Skin of body (tissue), 1 donor: ENCODE measurements at regions not wholly inside any gene's neighbourhood (a gene's known extent, or its start where the extent isn't known, plus 50 kb on each side); places are given as distances from the start of the nearest gene placed in this dataset.
A peak's percentile ranks its signal among the peaks of the same experiment; 100 is the strongest.

Experiments used
- DNase-seq: peaks from one replicate; lab custom pipeline; 2025; lab: John Stamatoyannopoulos, UW

GRCh38 chr3:107970993-107971580 is 119.7 kb downstream of the CD47 start:
- peak; percentile 12 for DNase-seq

DNA sequence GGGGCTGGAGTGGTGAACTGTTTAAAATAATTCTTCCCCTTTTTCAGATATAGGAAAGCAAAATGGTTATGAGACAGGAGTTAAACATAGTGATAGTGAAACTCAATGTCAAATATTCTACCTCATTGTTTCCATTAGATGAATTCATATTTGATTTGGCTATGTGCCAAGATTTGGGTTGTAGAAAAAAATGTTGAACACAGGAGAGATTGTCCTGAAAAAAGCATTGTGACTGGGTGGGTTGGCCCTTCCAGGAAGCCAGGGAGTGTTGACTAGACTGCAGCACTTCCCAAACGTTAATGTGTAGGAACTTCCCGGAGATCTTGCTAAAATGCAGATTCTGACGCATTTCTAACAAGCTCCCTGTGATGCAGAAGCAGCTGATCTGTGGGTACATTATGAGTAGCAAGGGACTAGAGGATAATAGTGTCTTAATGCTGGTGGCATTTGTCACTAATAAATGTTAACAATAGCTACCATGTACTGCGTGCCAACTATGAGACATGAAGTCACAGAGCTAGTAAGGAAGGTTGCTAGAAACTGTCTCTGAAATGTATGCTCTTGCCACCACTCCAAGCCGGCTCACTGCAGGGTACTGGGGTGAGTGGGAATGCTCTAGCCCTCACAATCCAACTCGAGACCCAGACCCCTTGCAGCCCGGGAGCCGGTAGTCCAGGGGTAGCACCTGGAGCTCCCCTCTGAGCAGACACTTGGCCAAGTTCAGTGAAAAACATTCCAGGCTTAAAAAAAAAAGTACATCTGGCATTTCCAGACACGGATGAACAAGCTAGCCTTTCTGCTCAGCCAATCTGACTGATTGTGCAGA is 120.6 kb downstream of the CD47 start:
- DNase-seq = peak; percentile 59

DNA sequence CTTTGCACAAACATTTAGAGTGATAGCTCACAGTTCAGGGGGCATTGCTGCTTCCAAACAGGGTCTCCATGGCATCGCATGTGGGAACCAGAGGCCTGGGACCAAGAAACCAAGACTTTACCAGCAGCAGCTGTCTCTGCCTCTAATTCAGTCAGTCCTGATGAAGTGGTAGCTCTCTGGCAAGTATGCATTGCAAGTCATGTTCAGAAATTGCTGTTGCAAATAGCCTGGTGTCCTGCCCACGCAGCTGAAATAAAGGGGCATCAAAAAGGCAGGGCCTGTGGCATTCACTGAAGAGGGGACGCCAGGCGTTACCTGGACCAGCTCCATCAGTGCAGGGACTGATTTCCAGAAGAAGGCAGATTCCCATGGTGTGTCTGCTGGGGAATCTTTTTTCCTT is 121.3 kb downstream of the CD47 start:
- DNase-seq = no peak

- DNase-seq = no peak
These were observed 124.6 kb downstream of the CD47 start for GRCh38 chr3:107966276-107966675.

GRCh38 chr3:107965136-107965655 is 125.6 kb downstream of the CD47 start:
- no peak for DNase-seq

DNA sequence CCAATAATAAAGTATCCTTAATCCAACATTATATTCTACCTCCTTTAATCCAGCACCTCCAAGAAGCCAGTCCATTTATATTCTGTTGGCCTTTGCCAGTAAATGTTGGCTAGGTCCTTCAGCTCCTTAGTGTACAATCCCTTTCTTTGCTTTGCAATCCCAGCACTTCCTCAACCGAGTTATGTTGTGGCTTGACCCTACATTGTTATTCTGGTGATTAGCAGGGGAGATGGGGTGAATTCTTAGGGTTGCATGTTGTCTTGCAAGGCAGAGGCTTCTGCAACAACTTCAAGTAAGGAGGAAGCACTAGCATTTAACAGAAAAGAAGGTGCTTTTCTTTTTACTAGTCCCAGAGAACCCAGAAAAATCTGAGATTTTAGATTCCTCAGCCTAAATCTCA is 127.2 kb downstream of the CD47 start:
- DNase-seq = no peak

DNA sequence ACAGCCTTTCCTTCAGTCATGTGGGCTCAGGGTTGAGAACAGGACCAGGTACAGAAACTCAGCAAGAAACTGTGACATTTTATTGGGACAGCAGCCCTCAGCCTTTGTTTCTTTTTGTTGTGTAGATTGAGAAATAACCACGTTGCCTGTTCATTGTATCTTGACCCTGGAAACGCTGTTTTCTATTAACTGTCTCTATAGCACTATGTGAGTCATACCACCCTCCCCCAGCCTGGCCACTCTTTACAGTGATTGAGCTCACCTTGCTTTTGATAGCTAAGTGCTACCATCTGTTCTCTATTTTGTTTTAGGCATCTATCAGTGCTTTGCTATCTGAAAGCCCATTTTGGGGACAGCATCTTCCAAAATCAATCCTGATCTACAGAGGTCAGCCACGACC is 127.9 kb downstream of the CD47 start:
- no peak for DNase-seq

DNA sequence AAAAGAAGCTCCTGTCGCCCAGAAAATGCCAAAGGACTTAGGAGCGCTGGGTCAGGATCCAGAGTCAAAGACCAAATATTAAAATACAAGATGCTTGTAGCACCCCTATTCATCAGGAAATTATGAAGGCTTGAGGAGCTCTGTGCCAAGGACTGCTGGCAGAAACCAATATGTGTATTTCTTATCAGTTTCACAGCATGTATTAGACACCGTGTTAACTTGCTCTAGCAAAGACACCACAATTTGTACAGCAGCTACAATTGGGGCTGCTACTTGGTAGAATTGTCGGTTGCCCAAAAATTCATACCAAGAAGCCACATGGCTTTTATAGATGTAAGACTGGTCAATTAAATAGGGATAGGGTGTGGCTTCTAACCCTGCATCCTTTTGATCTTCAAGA is 128.8 kb downstream of the CD47 start:
- no peak for DNase-seq

DNA sequence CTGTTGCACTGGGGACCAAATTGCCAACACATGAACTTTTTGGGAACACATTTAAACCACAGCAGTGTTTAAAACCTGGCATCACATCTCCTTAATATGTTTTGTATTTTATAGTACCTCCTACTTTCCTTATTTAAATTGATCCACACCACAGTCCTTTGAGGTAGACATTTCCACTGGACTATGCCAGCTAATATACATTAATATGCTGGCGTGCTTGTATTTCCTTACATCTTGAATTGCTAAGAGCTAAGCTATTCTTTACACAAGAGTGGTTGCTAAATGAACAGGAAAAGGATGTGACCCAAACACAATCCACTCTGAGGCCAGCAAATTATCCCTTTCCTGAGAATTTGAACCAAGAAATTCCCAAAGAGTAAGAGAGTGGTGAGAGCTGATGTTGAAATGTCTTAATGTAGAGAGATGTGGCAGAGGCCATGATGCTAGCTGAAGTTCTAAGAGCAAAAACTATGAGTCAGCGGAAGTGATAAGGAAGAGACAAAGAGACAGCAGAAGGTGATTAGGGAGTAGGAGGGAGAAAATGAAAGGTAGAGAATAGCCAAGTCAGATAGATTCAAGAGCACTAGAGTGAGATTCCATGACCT is 131.2 kb downstream of the CD47 start:
- DNase-seq = peak; percentile 41

DNA sequence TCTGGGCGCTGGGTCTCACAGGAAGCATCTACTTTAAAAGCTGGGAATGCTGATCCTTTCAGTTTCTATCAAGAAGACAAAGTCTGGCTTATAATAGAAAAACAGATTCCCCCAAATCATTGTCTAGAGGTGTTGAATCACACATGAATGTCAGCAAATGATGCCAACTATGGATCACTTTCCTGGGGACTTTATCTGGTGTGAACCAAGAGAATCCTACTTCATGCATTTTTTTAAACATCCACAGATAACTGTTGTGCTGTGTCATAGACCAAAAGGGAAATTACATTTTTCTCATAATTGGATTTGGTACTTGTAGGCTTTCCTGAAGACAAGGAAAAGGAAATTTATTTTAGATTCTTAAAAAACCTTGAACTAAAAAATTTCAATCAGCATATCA is 132.7 kb downstream of the CD47 start:
- DNase-seq = no peak

DNA sequence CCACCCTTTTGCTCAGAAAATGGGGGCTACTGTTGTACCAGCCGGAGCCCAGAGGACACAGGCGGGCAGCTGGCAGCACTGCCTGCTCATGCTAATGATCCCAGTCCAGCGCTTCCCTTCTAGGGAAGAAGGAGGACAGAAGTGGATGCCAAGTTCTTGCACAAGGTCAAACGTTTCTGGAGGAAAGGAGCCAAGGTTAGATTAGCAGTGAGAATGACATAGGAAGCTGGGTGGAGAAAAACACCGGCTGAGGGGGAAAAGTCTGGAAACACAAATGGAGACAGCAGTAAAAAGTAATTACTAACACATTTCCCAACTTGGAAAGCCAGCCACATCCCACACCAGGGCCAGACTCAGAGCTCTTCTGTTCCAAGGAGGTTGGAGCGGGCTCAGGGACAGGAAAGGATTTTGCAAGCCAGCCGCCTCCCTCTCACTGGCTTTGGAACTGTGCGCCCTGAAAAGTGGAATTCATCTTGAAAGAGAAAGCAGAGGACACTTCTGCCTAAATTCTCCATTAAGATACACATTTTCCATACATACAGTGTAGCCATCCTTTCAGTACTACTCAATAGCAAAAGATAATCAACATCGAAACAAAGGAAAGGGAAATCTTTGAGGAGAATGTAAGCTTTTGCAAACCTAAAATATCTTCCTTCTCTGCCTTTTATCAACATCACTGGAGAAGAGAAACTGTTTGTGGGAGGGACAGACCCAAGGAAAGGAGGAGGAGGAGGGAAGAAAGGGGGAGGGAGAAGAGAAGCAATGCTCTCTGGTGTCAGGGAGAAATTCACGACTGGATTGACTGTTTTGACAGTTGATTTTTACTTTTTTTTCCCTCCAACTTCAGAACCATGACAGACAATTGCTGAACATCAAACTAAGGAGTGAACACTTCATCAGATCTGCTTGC is 133.6 kb downstream of the CD47 start:
- DNase-seq = peak; percentile 96

DNA sequence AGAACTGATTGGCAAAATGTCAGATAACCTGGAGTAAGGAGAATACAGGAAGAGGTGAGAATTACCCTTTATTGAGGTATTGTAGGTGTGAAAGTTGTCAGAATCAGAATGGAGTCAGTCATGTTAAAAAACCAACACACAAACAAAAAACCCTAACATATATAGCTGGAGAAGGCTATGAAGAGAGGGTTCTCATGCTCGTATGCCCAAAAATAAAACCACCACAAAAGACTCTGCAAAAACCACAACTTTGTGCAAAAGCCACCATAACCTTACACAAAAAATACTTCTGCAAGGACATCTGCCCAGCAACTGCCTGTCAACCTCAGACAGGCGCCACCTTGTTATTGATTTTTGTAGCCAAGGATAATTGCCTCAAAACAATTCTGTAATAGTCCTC is 136.0 kb downstream of the CD47 start:
- DNase-seq = no peak

GRCh38 chr3:107953722-107954121 is 137.1 kb downstream of the CD47 start:
- no peak for DNase-seq

DNA sequence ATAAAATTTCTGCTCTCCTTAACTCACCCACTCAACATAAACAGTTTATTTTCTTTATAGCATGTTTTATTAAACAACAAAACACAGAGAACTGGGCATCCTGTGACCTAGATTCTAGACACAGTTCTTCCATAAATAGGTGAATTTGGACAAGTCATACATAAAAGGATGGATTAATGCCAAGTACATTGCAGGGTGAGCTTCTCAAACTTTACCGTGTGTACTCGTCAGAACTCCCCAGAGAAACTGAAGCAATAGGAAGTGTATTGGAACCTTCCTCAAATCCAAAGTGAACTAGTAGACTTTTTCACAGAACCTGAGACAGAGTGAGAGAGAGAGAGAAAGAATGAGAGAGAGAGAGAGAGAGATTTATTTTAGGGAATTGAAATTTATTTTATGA is 139.7 kb downstream of the CD47 start:
- DNase-seq = no peak

- no peak for DNase-seq
These were observed 140.4 kb downstream of the CD47 start for GRCh38 chr3:107950417-107950816.

DNA sequence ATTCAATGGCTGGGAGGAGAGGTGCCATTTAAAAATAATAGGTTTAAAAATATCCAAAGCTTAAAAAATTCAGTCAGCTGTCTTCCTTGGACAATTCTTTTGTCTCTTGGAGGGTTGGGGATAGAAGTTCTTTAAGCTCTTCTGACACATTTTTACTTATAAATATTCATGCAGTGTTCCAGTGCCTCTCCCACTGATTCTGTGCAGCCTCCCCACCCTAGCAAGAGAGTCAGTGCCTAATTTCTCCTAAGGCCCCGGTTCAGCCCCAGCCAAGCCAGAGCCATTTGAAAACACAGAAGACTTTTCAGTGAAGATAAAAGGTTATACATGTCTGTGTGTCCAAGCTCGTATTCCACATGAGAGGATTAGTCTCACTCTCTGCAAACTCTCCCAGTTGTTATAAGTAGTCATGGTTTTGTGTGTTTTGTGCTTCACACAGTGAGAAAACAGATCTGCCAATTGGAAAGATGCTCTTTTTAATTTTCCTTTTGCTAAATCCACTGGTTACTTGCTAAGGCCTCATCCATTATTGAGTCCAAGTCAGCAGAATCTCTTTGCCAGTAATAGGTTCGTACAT is 141.3 kb downstream of the CD47 start:
- DNase-seq = no peak

GRCh38 chr3:107947203-107947602 is 143.6 kb downstream of the CD47 start:
- DNase-seq = no peak

DNA sequence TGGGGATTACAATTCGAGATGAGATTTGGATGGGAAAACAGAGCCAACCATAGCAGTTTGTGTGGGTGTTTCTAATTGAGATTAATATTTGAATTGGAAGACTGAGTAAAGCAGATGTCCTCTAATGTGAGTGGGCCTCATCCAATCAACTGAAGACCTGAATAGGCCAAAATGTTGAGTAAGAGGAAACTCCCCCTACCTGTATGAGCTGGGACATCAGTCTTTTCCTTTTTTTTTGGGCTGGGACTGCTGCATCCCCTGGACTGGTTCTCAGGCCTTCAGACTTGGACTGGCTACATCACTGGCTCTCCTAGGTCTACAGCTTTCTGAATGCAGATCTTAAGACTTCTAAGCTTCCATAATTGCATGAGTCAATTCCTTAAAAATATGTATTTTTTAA is 144.1 kb downstream of the CD47 start:
- no peak for DNase-seq

DNA sequence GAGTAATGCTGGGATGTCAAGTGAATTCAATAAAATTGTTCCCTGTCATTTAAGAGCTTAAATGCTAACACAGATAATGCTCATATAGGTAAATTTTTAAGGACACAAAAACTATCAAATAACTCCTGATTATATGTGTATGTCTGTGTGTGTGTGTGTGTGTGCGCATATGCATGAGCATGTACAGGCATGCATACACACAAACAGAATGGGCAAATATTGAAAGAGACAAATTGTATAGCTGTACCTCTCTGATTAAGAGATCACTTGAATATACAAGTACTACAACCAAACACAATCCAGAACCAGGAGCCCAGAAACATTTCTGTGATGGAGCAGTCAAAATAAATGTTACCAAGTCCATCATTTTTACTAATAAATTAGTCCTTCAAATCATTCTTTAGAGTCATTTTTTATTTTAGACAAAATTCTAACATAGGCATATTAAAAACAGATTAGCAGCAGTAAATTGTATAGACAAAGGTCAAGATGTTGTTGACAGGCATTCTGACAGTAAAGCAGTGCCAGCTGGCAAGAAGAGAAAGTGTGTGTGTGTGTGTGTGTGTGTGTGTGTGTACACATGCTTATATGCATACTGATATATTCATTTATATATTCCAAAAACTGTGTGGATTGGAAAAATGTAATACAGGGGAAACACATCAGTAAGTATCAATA is 145.3 kb downstream of the CD47 start:
- DNase-seq = peak; percentile 51

DNA sequence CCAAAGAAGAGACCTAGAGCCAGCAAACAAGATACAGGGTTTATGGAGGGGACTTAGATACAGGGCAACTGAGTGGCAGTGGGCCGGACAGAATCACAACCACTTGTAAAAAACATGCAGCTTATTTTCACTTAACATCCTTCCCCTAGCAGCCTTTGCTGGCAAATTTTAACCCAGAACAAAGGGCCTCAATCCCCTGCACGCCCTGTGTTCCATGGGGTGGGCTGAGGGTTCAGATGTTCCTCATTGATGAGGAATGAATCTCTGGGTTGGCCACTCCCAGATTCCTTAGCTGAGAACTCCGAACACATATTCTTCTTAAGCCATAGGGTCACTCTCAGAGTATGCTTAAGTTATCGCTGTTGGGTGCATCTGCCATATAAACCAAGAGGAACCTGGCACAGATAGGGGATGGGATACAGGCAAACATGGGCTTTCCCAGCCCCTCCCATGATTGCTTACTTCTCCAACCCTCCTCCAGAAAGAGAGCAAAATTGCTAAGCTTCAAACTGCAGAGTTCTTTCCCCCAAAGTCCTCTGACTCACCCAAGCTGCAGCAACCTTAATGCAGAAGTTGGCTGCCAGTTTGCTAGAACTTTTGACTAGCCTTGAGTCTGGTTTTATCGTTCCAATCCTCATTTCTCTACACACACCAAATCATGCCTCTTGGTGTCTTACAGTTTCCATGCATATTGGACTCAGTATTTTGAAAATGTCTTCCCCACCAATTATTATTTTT is 146.9 kb downstream of the CD47 start:
- peak; percentile 69 for DNase-seq
